ENCODE measurements at regions not wholly inside any gene's neighbourhood (a gene's known extent, or its start where the extent isn't known, plus 50 kb on each side); places are given as distances from the start of the nearest gene placed in this dataset.

DNA sequence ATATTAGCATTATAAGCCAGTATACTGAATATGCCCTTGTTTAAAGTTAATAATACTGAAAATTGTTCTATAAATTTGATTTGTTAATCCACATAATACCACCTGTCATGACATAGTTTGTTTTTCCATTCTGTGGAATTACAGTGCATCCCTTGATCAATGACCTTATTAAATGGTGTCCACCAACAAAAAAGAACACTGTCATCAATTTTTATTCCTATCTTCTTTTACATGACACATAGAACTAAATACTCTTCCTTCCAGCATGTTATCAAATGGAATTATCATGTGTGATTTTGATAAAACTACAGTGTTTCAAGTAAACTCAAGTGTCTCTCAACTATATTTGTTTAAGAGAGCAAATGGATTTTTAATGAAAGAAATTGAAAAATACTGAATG lies 221.8 kb upstream of the MBL2 start:
- DNase-seq (ENCODE audit: low spot score): no peak
- Histone ChIP-seq H3K4me3 (no peak overlapping the region), H3K27ac (no peak overlapping the region)
- TF ChIP-seq, protein P1, sequence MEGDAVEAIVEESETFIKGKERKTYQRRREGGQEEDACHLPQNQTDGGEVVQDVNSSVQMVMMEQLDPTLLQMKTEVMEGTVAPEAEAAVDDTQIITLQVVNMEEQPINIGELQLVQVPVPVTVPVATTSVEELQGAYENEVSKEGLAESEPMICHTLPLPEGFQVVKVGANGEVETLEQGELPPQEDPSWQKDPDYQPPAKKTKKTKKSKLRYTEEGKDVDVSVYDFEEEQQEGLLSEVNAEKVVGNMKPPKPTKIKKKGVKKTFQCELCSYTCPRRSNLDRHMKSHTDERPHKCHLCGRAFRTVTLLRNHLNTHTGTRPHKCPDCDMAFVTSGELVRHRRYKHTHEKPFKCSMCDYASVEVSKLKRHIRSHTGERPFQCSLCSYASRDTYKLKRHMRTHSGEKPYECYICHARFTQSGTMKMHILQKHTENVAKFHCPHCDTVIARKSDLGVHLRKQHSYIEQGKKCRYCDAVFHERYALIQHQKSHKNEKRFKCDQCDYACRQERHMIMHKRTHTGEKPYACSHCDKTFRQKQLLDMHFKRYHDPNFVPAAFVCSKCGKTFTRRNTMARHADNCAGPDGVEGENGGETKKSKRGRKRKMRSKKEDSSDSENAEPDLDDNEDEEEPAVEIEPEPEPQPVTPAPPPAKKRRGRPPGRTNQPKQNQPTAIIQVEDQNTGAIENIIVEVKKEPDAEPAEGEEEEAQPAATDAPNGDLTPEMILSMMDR (IDR thresholded peaks at IDR 0.05): no peak

DNA sequence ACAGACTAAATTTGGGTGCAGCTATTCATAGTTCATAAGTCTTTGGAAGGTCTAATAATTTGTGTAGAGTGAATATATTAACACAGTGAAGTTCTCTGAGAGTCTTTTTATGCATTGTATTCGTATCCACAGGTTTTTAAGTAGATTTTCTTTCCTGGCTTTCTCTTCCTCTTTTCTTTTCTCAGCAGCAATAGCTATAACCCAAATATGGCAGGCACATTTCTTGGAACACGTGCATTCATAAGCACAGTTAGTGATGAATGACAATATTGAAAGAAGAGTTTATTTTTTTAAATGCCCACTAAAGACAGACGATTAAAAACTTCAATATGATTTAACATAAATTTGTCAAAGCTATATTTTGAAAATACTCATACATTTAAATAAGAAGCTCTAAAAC lies 220.5 kb upstream of the MBL2 start:
- no peak for DNase-seq (ENCODE audit: low spot score)
- TF ChIP-seq, protein P1 (IDR thresholded peaks at IDR 0.05): no peak
- Histone ChIP-seq H3K27ac (no peak overlapping the region), H3K4me3 (no peak overlapping the region)

- Histone ChIP-seq H3K27ac (no peak overlapping the region), H3K4me3 (no peak overlapping the region)
- DNase-seq (ENCODE audit: low spot score): no peak
- TF ChIP-seq, protein P1 (IDR thresholded peaks at IDR 0.05): no peak
Observed at GRCh38 chr10:52992567-52992966, 220.0 kb upstream of the MBL2 start.

DNA sequence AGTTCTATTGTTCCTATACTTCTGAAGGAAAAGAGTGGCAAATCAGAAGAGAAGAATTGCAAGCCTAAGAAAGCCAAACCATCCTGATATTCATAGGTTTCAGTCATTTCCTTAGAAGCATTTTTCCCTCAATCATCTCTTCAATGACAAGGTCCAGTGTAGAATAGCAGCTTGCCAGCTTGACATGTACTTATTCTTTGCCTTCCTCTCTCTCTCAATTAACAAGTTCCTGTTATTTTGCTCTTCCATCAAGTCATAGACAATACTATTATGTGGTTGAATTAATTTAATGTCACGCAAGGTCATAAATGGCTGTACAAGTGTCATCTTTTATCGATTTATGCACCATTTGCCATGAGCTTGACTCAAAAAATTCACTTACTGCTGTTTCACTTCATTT lies 216.3 kb upstream of the MBL2 start:
- no peak overlapping the region for H3K4me3 ChIP-seq
- DNase-seq (ENCODE audit: low spot score): no peak
- TF ChIP-seq, protein P1 (IDR thresholded peaks at IDR 0.05): no peak
- H3K27ac ChIP-seq: no peak overlapping the region

DNA sequence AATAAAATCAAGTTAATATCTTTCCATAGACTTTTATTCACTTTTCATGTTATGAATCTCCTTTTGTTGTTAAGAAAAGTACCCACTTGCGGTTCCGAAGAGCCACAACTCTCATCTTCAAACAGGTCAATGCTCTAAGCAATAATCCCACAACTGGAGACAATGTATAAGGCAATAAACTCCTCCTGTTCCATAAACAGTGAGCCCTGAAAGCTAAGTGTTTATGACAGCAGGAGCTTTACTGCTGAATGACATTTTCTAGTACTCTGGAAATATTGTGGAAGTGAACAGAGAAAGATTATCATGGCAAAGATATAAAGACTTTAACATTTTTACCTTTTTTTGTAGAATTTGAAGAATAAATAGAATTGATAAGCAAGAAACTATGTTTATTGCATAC lies 213.5 kb upstream of the MBL2 start:
- TF ChIP-seq, protein P1 (IDR thresholded peaks at IDR 0.05): no peak
- DNase-seq (ENCODE audit: low spot score): no peak
- H3K27ac ChIP-seq: no peak overlapping the region
- no peak overlapping the region for H3K4me3 ChIP-seq

DNA sequence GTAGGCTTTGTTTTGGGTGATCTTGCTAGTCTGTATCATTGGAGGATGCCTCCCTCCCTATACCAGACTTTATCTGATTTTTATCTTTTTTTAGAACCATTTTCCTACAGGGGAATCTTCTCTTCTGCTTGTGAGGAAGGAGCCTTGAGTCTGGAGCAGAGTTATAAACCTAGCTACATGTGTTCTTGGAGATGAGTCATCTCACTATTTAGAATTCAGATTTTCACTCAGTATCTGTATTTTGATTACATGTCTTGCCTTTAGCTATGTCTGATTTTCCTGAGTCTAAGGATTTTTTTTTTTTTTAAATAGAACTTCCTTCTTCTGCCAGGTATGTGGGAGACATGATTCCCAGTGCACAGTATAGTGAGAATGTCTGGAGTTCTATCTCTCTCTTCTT lies 211.6 kb upstream of the MBL2 start:
- TF ChIP-seq, protein P1 (IDR thresholded peaks at IDR 0.05): no peak
- Histone ChIP-seq H3K27ac (no peak overlapping the region), H3K4me3 (no peak overlapping the region)
- DNase-seq (ENCODE audit: low spot score): no peak

- TF ChIP-seq, protein P1 (IDR thresholded peaks at IDR 0.05): no peak
- H3K4me3 ChIP-seq: no peak overlapping the region
- H3K27ac ChIP-seq: no peak overlapping the region
Observed at GRCh38 chr10:52979295-52979990, 206.9 kb upstream of the MBL2 start.

More at GRCh38 chr10:52979295-52979990, 206.9 kb upstream of the MBL2 start:
- no peak for DNase-seq (ENCODE audit: low spot score)

All from coronary artery (tissue), 2 donors.